HepG2 (cell line): ENCODE measurements at regions not wholly inside any gene's neighbourhood (a gene's known extent, or its start where the extent isn't known, plus 50 kb on each side); places are given as distances from the start of the nearest gene placed in this dataset.

Source experiments
- ATAC-seq: fragments of 200-7000 bp; cut with Tn5 transposase; 3 replicates; pipeline ENCODE4 v1.9.1; 2020; ENCODE audit warnings: mild to moderate bottlenecking, moderate library complexity
- BruUV-seq: library from RNA; stranded (reverse); fragments of 400-500 nt; replicated peaks from 2 replicates; lab custom pipeline; 2021; lab: Mats Ljungman, UMichigan
- CTCF ChIA-PET: fragments of 300-600 bp; formaldehyde crosslinking; extraction: SDS; loops from one replicate; lab custom pipeline; 2021; ENCODE audit warnings: low total read pairs, inconsistent platforms, low intra/inter-chr PET ratio; lab: Yijun Ruan, JAX
- POLR2A ChIA-PET: fragments of 350-600 bp; sonication (Branson Sonifier 250); formaldehyde crosslinking; loops from one replicate; lab custom pipeline; 2020; ENCODE audit warnings: antibody characterized with exemption, inconsistent platforms; lab: Yijun Ruan, JAX
- DNase-seq: peaks from one replicate; pipeline ENCODE4 v3.0.0-alpha.2; 2015; ENCODE audit warnings: low spot score
- FAIRE-seq: peaks from 3 replicates; lab custom pipeline; 2011; peaks lifted over from hg19 to GRCh38; lab: Jason Lieb, UNC
- H2AFZ ChIP-seq: one replicate; pipeline ENCODE4 v1.6.1; 2011; ENCODE audit warnings: low read length, inconsistent platforms
- H3K27ac ChIP-seq: fragments of 300-600 bp; 3 replicates; pipeline ENCODE4 v1.8.0; 2011; ENCODE audit warnings: mixed run types, mild to moderate bottlenecking, mixed read lengths, low read length, inconsistent platforms; ENCODE audit not compliant: insufficient read depth; ENCODE audit errors: extremely low read length
- H3K27me3 ChIP-seq, 2 experiments: fragments of 200-600 bp in 1 of 2; 2 replicates in 1 of 2; 3 replicates in 1 of 2; pipeline versions ENCODE4 v1.6.0 to v1.8.0; 2011; ENCODE audit warnings: low read length in 2 of 2, mild to moderate bottlenecking in 2 of 2, moderate library complexity in 2 of 2, inconsistent platforms in 1 of 2; ENCODE audit not compliant: insufficient read depth in 2 of 2, control insufficient read depth in 1 of 2
- H3K36me3 ChIP-seq, 2 experiments: fragments of 200-600 bp in 1 of 2; replicated peaks in 1 of 2; 2 replicates in 1 of 2; 3 replicates in 1 of 2; pipeline versions ENCODE4 v1.5.1 to v1.8.0; 2011; ENCODE audit warnings: low read length in 2 of 2, inconsistent platforms in 1 of 2; ENCODE audit not compliant: insufficient read depth in 2 of 2, control insufficient read depth in 1 of 2
- H3K4me1 ChIP-seq: 2 replicates; pipeline ENCODE4 v1.5.1; 2012; ENCODE audit warnings: low read length, inconsistent platforms; ENCODE audit not compliant: insufficient read depth
- H3K4me2 ChIP-seq: 2 replicates; pipeline ENCODE4 v1.6.0; 2011; ENCODE audit warnings: low read depth, low read length, inconsistent platforms
- H3K4me3 ChIP-seq, 3 experiments: fragments of 200-600 bp in 1 of 3; sonication (generic), shearing (Covaris generic) in 1 of 3; replicated peaks in 1 of 3; 2 replicates each; pipeline ENCODE4 v1.5.1; 2011 to 2016; ENCODE audit warnings: low read length in 3 of 3, inconsistent platforms in 2 of 3, low read depth in 2 of 3, mild to moderate bottlenecking in 2 of 3, control low read depth in 1 of 3, mixed read lengths in 1 of 3; ENCODE audit not compliant: insufficient read depth in 1 of 3
- H3K79me2 ChIP-seq: one replicate; pipeline ENCODE4 v1.6.1; 2011; ENCODE audit warnings: low read length, inconsistent platforms; ENCODE audit not compliant: insufficient read depth
- H3K9ac ChIP-seq: 2 replicates; pipeline ENCODE4 v1.6.0; 2011; ENCODE audit warnings: mild to moderate bottlenecking, low read depth, low read length, inconsistent platforms; ENCODE audit not compliant: insufficient read depth
- H3K9me3 ChIP-seq: 2 replicates; pipeline ENCODE4 v1.5.1; 2012; ENCODE audit warnings: mild to moderate bottlenecking, low read length
- H4K20me1 ChIP-seq: 2 replicates; pipeline ENCODE4 v1.6.0; 2011; ENCODE audit warnings: inconsistent platforms, mild to moderate bottlenecking, low read length, moderate library complexity; ENCODE audit not compliant: insufficient read depth
- ARHGAP35 ChIP-seq: sonication (generic); formaldehyde crosslinking; IDR thresholded peaks from 2 replicates; pipeline ENCODE4 v1.9.0; 2022; ENCODE audit warnings: mild to moderate bottlenecking, inconsistent platforms, moderate library complexity, missing genetic modification reagents, borderline replicate concordance
- BCLAF1 ChIP-seq: fragments of 450-650 bp; IDR thresholded peaks from 2 replicates; pipeline ENCODE4 v1.6.1; 2017; ENCODE audit warnings: mild to moderate bottlenecking
- ETV5 ChIP-seq: IDR thresholded peaks from 2 replicates; pipeline ENCODE4 v1.6.1; 2018; ENCODE audit warnings: missing biosample characterization, missing genetic modification reagents, inconsistent platforms, borderline replicate concordance
- ETV6 ChIP-seq: sonication (generic); formaldehyde crosslinking; conservative IDR thresholded peaks from 2 replicates; pipeline ENCODE4 v1.4.0; 2020; ENCODE audit warnings: missing genetic modification reagents
- FOSL1 ChIP-seq: sonication (generic); formaldehyde crosslinking; IDR thresholded peaks from 2 replicates; pipeline ENCODE4 v1.9.0; 2021; ENCODE audit warnings: missing genetic modification reagents, borderline replicate concordance
- KLF12 ChIP-seq: sonication (generic); formaldehyde crosslinking; IDR thresholded peaks from 2 replicates; pipeline ENCODE4 v1.4.0; 2020; ENCODE audit warnings: missing genetic modification reagents, borderline replicate concordance
- RCOR2 ChIP-seq: IDR thresholded peaks from 2 replicates; pipeline ENCODE4 v1.6.1; 2016; ENCODE audit warnings: missing biosample characterization, missing genetic modification reagents
- RFX1 ChIP-seq: fragments of 450-650 bp; IDR thresholded peaks from 2 replicates; pipeline ENCODE4 v1.6.1; 2017
- SP1 ChIP-seq, 2 experiments: fragments of 450-650 bp in 1 of 2; sonication (generic) in 1 of 2; formaldehyde crosslinking in 1 of 2; IDR thresholded peaks; 2 replicates each; pipeline versions ENCODE4 v1.4.0 to v1.6.1; 2016 to 2020; ENCODE audit warnings: missing genetic modification reagents in 1 of 2
- SP140L ChIP-seq: sonication (generic); formaldehyde crosslinking; IDR thresholded peaks from 2 replicates; pipeline ENCODE4 v1.4.0; 2020; ENCODE audit warnings: missing genetic modification reagents, borderline replicate concordance
- ZSCAN25 ChIP-seq: sonication (generic); formaldehyde crosslinking; IDR thresholded peaks from 2 replicates; pipeline ENCODE4 v1.8.0; 2022; ENCODE audit warnings: mild to moderate bottlenecking, missing genetic modification reagents
- WGBS: methylation state at CpG from one replicate; pipeline ENCODE4 v1.1.6; 2017; ENCODE audit warnings: low lambda C conversion rate; 5-methylcytosine and 5-hydroxymethylcytosine counted together
- in situ Hi-C: cut with HindIII; loops from 2 replicates; pipeline ENCODE4 v1.10.0; 2017; ENCODE audit warnings: low pct_unique_long_range_greater_than_20kb; ENCODE audit not compliant: extremely low pct_ligation_motif_present
- intact Hi-C: fragments of 100-400 bp; cut with micrococcal nuclease; formaldehyde crosslinking; loops from one replicate; pipeline ENCODE4 v1.10.0; 2022; ENCODE audit not compliant: unreplicated experiment
- TF ChIP-seq, protein P1 (sequence below): sonication (generic); formaldehyde crosslinking; IDR thresholded peaks from 2 replicates; pipeline ENCODE4 v1.5.1; 2020; ENCODE audit warnings: mild to moderate bottlenecking, missing genetic modification reagents, borderline replicate concordance

- no peaks in the 10 kb centered on the region for H3K9me3 ChIP-seq
- H3K27ac ChIP-seq = no peak overlapping the region
- no peak for ATAC-seq
- no TSS peak for BruUV-seq
- in situ Hi-C loops = no loop called here
- H3K36me3 ChIP-seq = no peaks in the 10 kb centered on the region
- no peak overlapping the region for H2AFZ ChIP-seq
- CTCF ChIA-PET = no interaction called here
- no peaks in the 10 kb centered on the region for H3K79me2 ChIP-seq
- no peak overlapping the region for H3K9ac ChIP-seq
- POLR2A ChIA-PET = no interaction called here
- H4K20me1 ChIP-seq = no peaks in the 10 kb centered on the region
- intact Hi-C loops = no loop called here
- no peak overlapping the region for H3K4me2 ChIP-seq
- no peaks in the 10 kb centered on the region for H3K4me1 ChIP-seq
- no peaks in the 10 kb centered on the region for H3K27me3 ChIP-seq
- FAIRE-seq = no peak
- WGBS = 7% methylated on average over 4 of the region's 5 CpGs
- H3K4me3 ChIP-seq = no peak overlapping the region
- TF ChIP-seq SP1 (IDR thresholded peaks at IDR 0.05) = no peak
- TF ChIP-seq SP1 (CRISPR knock-in tag; IDR thresholded peaks at IDR 0.05) = no peak
- TF ChIP-seq ZSCAN25 (CRISPR knock-in tag) = no peak
- DNase-seq = no peak
Observed at GRCh38 chr5:20367178-20367577, 379.2 kb upstream of the CDH18 start.

DNA sequence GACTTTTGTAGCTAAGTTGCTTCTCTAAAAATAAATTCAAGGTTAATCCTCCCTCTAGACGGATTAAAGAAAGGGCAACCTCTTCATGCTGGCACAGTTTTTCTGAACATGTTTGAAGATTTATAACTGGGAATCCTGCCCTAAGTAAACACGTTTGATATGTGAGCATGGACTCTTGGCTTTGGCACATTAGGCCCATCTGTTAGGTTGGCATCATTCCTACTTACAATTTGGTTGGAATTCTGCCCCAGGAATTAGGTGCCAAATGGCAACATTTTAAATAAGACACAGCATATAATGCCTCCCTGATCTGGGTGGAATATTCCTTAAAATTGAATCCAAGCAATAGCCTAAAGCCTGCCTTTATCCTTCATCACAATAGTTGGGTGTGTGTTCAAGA is 372.3 kb upstream of the CDH18 start:
- no peak overlapping the region for H3K9ac ChIP-seq
- H3K4me3 ChIP-seq = no peak overlapping the region
- no peak overlapping the region for H3K27ac ChIP-seq
- WGBS = 0% methylated on average over 2 of the region's 2 CpGs
- DNase-seq (no peak), FAIRE-seq (no peak), ATAC-seq (no peak)
- no peaks in the 10 kb centered on the region for H3K9me3 ChIP-seq
- no peaks in the 10 kb centered on the region for H3K36me3 ChIP-seq
- ChIA-PET CTCF (no interaction called here), POLR2A (no interaction called here)
- no peaks in the 10 kb centered on the region for H3K27me3 ChIP-seq
- H2AFZ ChIP-seq = no peak overlapping the region
- BruUV-seq = no TSS peak
- H3K4me2 ChIP-seq = no peak overlapping the region
- H4K20me1 ChIP-seq = no peaks in the 10 kb centered on the region
- no peaks in the 10 kb centered on the region for H3K4me1 ChIP-seq
- in situ Hi-C loops (no loop called here), intact Hi-C loops (no loop called here)
- H3K79me2 ChIP-seq = no peaks in the 10 kb centered on the region
- TF ChIP-seq BCLAF1 (no peak), FOSL1 (CRISPR knock-in tag) (no peak), RCOR2 (CRISPR knock-in tag) (no peak), ETV6 (CRISPR knock-in tag) (no peak), SP140L (no peak), RFX1 (no peak), ETV5 (CRISPR knock-in tag) (no peak), ARHGAP35 (no peak), KLF12 (no peak)
- TF ChIP-seq, protein P1, sequence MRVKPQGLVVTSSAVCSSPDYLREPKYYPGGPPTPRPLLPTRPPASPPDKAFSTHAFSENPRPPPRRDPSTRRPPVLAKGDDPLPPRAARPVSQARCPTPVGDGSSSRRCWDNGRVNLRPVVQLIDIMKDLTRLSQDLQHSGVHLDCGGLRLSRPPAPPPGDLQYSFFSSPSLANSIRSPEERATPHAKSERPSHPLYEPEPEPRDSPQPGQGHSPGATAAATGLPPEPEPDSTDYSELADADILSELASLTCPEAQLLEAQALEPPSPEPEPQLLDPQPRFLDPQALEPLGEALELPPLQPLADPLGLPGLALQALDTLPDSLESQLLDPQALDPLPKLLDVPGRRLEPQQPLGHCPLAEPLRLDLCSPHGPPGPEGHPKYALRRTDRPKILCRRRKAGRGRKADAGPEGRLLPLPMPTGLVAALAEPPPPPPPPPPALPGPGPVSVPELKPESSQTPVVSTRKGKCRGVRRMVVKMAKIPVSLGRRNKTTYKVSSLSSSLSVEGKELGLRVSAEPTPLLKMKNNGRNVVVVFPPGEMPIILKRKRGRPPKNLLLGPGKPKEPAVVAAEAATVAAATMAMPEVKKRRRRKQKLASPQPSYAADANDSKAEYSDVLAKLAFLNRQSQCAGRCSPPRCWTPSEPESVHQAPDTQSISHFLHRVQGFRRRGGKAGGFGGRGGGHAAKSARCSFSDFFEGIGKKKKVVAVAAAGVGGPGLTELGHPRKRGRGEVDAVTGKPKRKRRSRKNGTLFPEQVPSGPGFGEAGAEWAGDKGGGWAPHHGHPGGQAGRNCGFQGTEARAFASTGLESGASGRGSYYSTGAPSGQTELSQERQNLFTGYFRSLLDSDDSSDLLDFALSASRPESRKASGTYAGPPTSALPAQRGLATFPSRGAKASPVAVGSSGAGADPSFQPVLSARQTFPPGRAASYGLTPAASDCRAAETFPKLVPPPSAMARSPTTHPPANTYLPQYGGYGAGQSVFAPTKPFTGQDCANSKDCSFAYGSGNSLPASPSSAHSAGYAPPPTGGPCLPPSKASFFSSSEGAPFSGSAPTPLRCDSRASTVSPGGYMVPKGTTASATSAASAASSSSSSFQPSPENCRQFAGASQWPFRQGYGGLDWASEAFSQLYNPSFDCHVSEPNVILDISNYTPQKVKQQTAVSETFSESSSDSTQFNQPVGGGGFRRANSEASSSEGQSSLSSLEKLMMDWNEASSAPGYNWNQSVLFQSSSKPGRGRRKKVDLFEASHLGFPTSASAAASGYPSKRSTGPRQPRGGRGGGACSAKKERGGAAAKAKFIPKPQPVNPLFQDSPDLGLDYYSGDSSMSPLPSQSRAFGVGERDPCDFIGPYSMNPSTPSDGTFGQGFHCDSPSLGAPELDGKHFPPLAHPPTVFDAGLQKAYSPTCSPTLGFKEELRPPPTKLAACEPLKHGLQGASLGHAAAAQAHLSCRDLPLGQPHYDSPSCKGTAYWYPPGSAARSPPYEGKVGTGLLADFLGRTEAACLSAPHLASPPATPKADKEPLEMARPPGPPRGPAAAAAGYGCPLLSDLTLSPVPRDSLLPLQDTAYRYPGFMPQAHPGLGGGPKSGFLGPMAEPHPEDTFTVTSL (CRISPR knock-in tag) = no peak
